Dedifferentiated amniotic fluid mesenchymal stem cell (primary cell): ENCODE measurements at regions not wholly inside any gene's neighbourhood (a gene's known extent, or its start where the extent isn't known, plus 50 kb on each side); places are given as distances from the start of the nearest gene placed in this dataset.

Source experiments
- DNase-seq: peaks from one replicate; pipeline ENCODE4 v3.0.0-alpha.2; 2016; ENCODE audit errors: extremely low spot score

GRCh38 chr16:62586128-62586862 lies 550.1 kb upstream of the CDH8 start:
- DNase-seq: no peak

DNA sequence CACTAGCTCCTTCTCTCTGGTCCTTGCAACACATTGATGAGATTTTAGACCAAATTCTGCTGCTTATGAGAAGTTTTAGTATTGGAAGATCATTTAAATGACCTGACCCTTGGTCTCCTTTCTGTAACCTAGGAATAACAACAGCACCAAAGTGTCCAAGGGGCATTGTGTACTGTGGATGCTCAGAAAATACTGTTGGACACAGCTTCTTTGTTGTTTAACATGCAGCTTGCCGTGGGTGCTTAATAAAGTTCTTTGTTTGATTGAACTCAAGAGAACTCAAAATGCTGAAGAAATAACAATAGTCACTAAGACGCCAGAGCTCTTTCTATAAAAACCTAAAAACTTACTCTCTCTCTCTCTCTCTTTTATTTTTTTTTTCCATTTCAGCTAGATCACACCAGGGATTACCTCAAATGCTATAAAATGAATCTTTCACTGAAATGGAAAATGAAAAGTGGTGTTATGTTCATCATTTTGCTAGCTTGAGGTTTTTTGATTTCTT lies 548.9 kb upstream of the CDH8 start:
- DNase-seq: no peak

DNA sequence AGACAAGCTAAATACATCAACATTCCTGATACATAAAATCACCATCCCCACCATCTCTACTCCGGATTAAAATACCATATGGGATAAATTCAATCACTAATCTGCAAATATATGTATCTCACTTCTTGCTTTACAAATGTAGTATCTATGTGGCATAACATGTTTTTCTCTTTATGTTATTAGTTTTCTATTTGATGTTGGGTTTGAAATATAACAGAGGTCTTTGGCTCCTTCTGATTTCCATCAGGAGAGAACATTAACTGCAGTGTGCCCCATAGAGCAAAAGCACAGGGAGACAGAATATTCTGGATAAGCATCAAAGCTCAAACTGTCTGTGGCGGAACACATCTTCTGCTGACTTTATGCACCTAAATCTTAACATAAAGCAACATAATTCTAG lies 547.2 kb upstream of the CDH8 start:
- DNase-seq: no peak

- DNase-seq: no peak
Observed at GRCh38 chr16:62573466-62573865, 537.2 kb upstream of the CDH8 start.

- no peak for DNase-seq
Observed at GRCh38 chr16:62568926-62569325, 532.7 kb upstream of the CDH8 start.

GRCh38 chr16:62565706-62566105 lies 529.5 kb upstream of the CDH8 start:
- DNase-seq: no peak

DNA sequence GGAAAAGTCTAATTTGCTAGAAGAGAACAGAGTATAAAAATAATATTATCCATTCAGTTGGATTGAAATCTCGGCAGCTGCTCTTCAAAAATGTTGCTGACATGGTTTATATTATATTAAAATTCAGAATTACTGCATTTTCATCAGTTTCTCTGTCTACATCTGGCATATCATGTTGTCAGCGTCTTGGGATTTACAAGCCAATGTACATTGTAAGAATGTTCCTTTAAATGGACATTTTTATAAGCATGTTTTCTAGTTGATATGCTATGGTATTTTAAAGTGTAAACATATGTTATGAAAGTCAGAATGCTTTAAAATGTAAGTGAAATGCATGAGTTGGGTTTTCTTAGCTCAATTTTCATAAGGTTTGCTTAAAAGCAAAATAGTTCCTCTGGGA lies 528.1 kb upstream of the CDH8 start:
- DNase-seq: no peak

- no peak for DNase-seq
Observed at GRCh38 chr16:62562121-62562520, 525.9 kb upstream of the CDH8 start.

GRCh38 chr16:62549875-62550274 lies 513.6 kb upstream of the CDH8 start:
- DNase-seq: no peak

DNA sequence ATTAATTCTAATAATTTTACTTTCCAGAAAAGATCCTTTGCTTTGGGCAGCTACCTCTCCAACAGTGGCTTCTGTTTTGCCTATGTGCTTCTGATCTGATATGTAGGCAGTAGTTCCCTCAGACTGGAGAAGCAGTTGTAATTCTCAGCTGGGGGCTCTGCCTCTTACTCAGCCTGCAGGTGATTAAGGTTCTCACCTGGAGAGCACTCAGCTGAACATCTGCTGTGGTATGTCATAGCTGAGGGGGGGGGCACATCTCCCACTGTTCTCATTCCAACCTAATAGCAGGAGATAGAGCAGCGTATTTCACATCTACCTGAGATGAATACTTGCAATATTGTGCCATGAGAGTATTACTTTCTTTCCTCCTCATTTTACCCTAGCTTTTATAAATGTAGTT lies 511.9 kb upstream of the CDH8 start:
- DNase-seq: no peak

DNA sequence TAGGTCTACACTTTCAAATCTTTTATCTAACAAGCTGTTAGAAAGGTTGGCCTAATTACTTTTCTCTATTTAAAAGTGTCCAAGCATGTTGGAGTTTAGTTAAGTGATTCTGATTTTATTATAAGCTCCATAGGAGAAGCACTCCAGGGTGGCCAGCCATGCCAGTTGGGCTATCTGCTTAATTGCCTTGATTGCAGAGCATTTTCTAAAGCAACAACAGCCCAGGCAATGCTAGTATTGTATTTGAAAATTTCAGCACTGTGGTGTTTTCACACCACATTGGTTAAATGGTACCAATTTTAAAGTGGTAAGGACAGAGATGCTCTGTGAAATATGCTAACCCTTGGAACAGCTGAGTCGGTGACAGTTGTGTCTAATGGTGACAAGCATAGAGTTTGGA lies 510.5 kb upstream of the CDH8 start:
- no peak for DNase-seq

GRCh38 chr16:62545039-62545438 lies 508.8 kb upstream of the CDH8 start:
- DNase-seq: no peak

DNA sequence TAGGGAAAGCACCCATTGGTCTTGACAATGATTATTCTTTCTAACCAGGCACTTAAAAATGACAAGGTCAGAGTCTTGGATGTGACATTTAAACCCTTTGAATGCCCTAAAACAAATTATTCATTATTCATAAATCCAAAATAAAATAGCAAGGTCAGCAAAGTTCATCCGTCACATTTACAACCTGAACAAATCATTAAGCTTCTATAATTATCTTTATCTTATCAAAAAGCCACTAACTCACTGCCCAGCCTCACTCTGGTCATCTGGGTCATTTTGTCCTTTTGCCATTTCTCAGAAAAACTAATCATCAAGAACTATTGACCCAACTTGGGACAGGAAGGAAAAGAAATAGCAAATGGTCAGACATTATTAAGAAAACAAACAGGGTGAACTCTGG lies 507.3 kb upstream of the CDH8 start:
- no peak for DNase-seq

DNA sequence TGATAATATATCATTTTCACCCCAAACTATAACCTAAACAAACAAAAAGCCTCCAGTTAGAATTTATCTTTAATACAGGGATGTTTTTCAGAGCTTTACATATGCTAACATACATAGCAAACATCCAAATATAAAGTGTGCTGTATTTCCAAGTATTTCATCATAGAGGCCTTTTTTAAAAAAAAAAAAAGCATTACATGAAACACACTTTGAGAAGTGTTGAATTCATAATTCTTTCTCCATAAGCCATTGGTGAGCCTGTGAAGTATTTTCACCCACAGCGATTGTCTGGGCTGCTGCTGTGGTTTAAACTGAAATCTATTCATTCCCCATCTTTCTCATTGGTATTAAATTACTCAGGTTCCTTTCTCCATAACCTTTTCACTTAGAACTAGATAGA lies 503.4 kb upstream of the CDH8 start:
- DNase-seq: no peak

DNA sequence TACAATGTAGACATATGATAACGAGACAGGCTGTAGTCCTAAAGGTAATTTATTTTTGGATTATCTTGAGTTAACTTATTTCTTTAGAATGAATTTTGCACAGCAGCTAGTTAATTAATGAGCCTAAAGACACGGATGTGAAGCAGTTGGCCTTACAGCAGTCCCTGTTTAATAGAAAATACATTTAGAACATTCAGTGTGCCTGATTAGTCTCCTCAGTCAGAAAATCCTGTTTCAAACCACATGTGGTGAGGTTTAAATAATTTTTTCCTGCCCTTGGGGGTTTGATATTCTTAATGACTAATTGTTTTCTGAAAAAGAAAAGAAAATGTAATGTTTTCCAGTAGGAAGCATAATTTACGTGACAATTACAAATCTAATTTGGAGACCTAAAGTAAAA lies 494.2 kb upstream of the CDH8 start:
- DNase-seq: no peak

DNA sequence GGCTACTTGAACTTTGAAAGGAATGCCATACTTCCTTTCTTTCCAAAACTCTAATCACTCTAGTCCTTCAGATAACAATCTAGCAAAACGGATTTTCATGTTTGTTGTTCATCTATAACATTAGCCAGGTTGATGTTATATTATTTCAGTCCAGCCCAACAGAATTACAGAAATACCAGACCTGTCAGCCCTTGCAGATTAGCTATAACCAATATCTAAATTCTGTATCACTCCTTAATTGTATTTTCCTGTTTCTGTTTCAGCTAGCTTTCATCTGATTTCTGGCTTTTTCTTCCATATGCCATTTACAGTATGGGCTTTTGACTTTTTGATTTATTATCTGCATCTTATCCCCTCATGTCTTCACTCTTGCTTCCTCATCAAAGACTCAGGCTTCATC lies 479.8 kb upstream of the CDH8 start:
- DNase-seq: no peak

GRCh38 chr16:62503073-62503472 lies 466.8 kb upstream of the CDH8 start:
- no peak for DNase-seq

DNA sequence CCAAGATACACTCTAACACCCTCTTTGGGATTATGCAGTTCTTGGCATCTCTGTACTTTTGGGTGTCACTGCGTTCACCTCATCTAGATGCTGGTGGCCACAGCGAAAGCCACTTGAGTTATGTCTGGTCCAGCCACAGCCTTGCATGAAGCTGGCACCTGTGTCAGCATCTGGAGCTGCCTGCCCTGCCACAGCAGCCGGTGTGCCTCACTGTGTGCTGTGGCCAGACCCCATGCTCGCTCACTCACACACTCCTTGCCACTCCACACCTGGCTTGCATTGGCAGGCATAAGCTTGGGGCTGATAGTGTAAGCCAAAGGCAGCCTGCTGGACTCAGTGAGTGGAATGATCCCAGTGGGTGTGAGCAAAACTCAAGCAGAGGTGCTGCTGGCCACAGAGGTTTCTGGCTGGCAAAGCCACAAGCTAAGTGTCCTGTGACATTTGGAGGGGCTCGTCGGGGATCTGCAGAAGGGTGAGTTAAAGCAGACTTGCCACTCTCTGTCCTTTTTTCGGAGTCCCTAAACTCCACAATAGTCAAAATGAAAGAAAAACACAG lies 442.7 kb upstream of the CDH8 start:
- DNase-seq: no peak

DNA sequence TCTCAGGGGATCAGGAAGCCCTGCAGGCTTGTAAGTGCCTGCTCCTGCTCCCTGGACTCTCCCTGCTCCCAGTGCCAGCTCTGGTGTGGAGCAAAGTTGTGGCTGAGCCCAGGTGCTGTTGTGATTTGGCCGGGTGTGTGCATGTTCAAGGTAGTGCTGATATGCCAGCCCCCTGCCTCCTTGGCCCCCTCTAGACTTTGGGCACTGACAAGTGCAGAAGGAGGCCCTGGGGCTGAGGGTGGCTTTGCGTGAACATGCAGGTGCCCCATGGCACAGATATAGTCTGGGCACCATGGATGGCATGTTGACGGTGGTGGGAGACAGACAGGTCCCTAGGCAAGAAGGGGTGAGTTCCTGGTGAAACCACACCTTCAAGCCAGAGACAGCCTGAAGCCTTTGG lies 441.6 kb upstream of the CDH8 start:
- no peak for DNase-seq

GRCh38 chr16:62475573-62475972 lies 439.3 kb upstream of the CDH8 start:
- DNase-seq: no peak

GRCh38 chr16:62462971-62463370 lies 426.7 kb upstream of the CDH8 start:
- DNase-seq: no peak

- no peak for DNase-seq
Observed at GRCh38 chr16:62450291-62450690, 414.1 kb upstream of the CDH8 start.

DNA sequence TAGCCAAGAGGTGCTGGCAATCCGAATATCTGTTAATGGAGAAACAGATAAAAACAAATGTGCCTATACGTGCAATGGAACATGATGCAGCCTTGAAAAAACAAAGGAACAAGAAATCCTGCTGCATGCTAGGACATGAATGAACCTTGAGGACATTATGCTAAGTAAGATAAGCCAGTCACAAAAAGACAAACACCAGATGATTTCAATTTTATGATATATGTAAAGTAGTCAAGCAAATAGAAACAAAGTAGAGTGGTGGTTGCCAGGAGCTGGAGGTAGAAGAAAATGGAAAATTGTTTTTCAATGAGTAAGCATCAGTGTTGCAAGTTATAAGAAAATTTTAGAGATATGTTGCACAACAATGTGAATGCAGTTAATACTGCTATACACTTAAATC lies 409.7 kb upstream of the CDH8 start:
- DNase-seq: no peak

- no peak for DNase-seq
Observed at GRCh38 chr16:62424206-62424605, 388.0 kb upstream of the CDH8 start.
